Left lobe of liver (tissue), 2 donors: ENCODE measurements at regions not wholly inside any gene's neighbourhood (a gene's known extent, or its start where the extent isn't known, plus 50 kb on each side); places are given as distances from the start of the nearest gene placed in this dataset.

ENCODE experiments used
- ATAC-seq: fragments of 200-7000 bp; cut with Tn5 transposase; one replicate; pipeline ENCODE4 v1.9.1; 2020; ENCODE audit warnings: mild to moderate bottlenecking, moderate library complexity
- DNase-seq: peaks from one replicate; pipeline ENCODE4 v3.0.0-alpha.2; 2020; ENCODE audit warnings: low spot score
- donor health status: DM: no; HTN: no; CAD: no; lungs with moderate emphysema.
- donor health status: DM: no; HTN: yes; CAD: no.

- ATAC-seq, result no peak
- DNase-seq, result no peak
These were observed 815.9 kb upstream of the KLHL1 start for GRCh38 chr13:70923863-70924752.

- DNase-seq (no peak), ATAC-seq (no peak)
These were observed 803.0 kb upstream of the KLHL1 start for GRCh38 chr13:70911286-70911685.

GRCh38 chr13:70908795-70909194 lies 800.5 kb upstream of the KLHL1 start:
- ATAC-seq (no peak), DNase-seq (no peak)

- DNase-seq (no peak), ATAC-seq (peak; percentile 19)
These were observed 796.8 kb upstream of the KLHL1 start for GRCh38 chr13:70905035-70905434.

- no peak for DNase-seq
- no peak for ATAC-seq
These were observed 787.9 kb upstream of the KLHL1 start for GRCh38 chr13:70896136-70896535.

GRCh38 chr13:70895599-70895998 lies 787.3 kb upstream of the KLHL1 start:
- no peak for ATAC-seq
- no peak for DNase-seq

GRCh38 chr13:70894258-70894657 lies 786.0 kb upstream of the KLHL1 start:
- no peak for ATAC-seq

GRCh38 chr13:70893832-70894231 lies 785.6 kb upstream of the KLHL1 start:
- no peak for DNase-seq
- ATAC-seq, result no peak

More at GRCh38 chr13:70894258-70894657, 786.0 kb upstream of the KLHL1 start:
- no peak for DNase-seq

GRCh38 chr13:70890289-70890688 lies 782.0 kb upstream of the KLHL1 start:
- ATAC-seq (no peak), DNase-seq (no peak)

- ATAC-seq (peak; percentile 87), DNase-seq (no peak)
These were observed 780.9 kb upstream of the KLHL1 start for GRCh38 chr13:70889163-70889562.

- no peak for DNase-seq
- no peak for ATAC-seq
These were observed 775.9 kb upstream of the KLHL1 start for GRCh38 chr13:70884196-70884595.

- DNase-seq, result no peak
These were observed 766.4 kb upstream of the KLHL1 start for GRCh38 chr13:70874636-70875035.

GRCh38 chr13:70864731-70865130 lies 756.5 kb upstream of the KLHL1 start:
- DNase-seq (no peak), ATAC-seq (no peak)

More at GRCh38 chr13:70874636-70875035, 766.4 kb upstream of the KLHL1 start:
- ATAC-seq, result no peak

- ATAC-seq (no peak), DNase-seq (no peak)
These were observed 748.5 kb upstream of the KLHL1 start for GRCh38 chr13:70856711-70857110.

- DNase-seq (no peak), ATAC-seq (no peak)
These were observed 747.8 kb upstream of the KLHL1 start for GRCh38 chr13:70856025-70856424.

- DNase-seq, result no peak
- no peak for ATAC-seq
These were observed 741.0 kb upstream of the KLHL1 start for GRCh38 chr13:70849222-70849621.

- DNase-seq, result no peak
These were observed 736.3 kb upstream of the KLHL1 start for GRCh38 chr13:70844391-70845108.

GRCh38 chr13:70842062-70842644 lies 733.9 kb upstream of the KLHL1 start:
- ATAC-seq, result no peak
- no peak for DNase-seq

More at GRCh38 chr13:70844391-70845108, 736.3 kb upstream of the KLHL1 start:
- ATAC-seq, result peak; percentile 62

- DNase-seq, result no peak
- ATAC-seq, result no peak
These were observed 733.2 kb upstream of the KLHL1 start for GRCh38 chr13:70841240-70842061.

- ATAC-seq (no peak), DNase-seq (no peak)
These were observed 727.1 kb upstream of the KLHL1 start for GRCh38 chr13:70835371-70835770.

GRCh38 chr13:70829748-70830147 lies 721.5 kb upstream of the KLHL1 start:
- DNase-seq (no peak), ATAC-seq (no peak)
